K562 (cell line): ENCODE measurements at regions not wholly inside any gene's neighbourhood (a gene's known extent, or its start where the extent isn't known, plus 50 kb on each side); places are given as distances from the start of the nearest gene placed in this dataset.

Experiments
- CHD4 ChIP-seq: fragments of 200-600 bp; sonication (generic); IDR thresholded peaks from 3 replicates; pipeline ENCODE4 v1.6.1; 2012; ENCODE audit warnings: low read depth, mild to moderate bottlenecking, mixed read lengths, low read length, inconsistent platforms; ENCODE audit not compliant: insufficient read depth, insufficient replicate concordance, poor library complexity, severe bottlenecking
- CTCF ChIP-seq, 3 experiments: IDR thresholded peaks in 2 of 3; conservative IDR thresholded peaks in 1 of 3; 2 replicates each; pipeline ENCODE4 v1.5.1; 2011 to 2012; ENCODE audit warnings: low read length in 3 of 3, mild to moderate bottlenecking in 3 of 3, control low read depth in 2 of 3, improper control_type of control experiment in 1 of 3, inconsistent platforms in 1 of 3, low read depth in 1 of 3, mixed read lengths in 1 of 3, moderate library complexity in 1 of 3; ENCODE audit not compliant: insufficient read depth in 2 of 3
- E2F5 ChIP-seq: sonication (generic); formaldehyde crosslinking; IDR thresholded peaks from 2 replicates; pipeline ENCODE4 v1.8.0; 2022; ENCODE audit warnings: mild to moderate bottlenecking, missing genetic modification reagents
- E2F8 ChIP-seq: fragments of 450-650 bp; IDR thresholded peaks from 2 replicates; pipeline ENCODE4 v1.7.1; 2018; ENCODE audit warnings: mild to moderate bottlenecking, low read depth; ENCODE audit not compliant: partially characterized antibody
- EP300 ChIP-seq: IDR thresholded peaks from 2 replicates; pipeline ENCODE4 v1.6.1; 2012; ENCODE audit warnings: low read length, improper control_type of control experiment
- EP400 ChIP-seq: fragments of 450-650 bp; IDR thresholded peaks from 2 replicates; pipeline ENCODE4 v1.6.1; 2017; ENCODE audit warnings: antibody characterized with exemption, mild to moderate bottlenecking, moderate library complexity
- EZH2 ChIP-seq: IDR thresholded peaks from 2 replicates; pipeline ENCODE4 v1.6.1; 2012; ENCODE audit warnings: low read depth, mild to moderate bottlenecking, inconsistent platforms, low read length, borderline replicate concordance
- HNRNPL ChIP-seq: fragments of 200-400 bp; formaldehyde crosslinking; IDR thresholded peaks from 2 replicates; pipeline ENCODE4 v1.6.1; 2017; ENCODE audit warnings: low read depth, mild to moderate bottlenecking, low read length
- POLR2A ChIP-seq: fragments of 450-650 bp; conservative IDR thresholded peaks from 2 replicates; pipeline ENCODE4 v1.6.1; 2016
- SP2 ChIP-seq: IDR thresholded peaks from 2 replicates; pipeline ENCODE4 v1.6.1; 2011; ENCODE audit warnings: mild to moderate bottlenecking, low read depth, low read length, moderate library complexity; ENCODE audit not compliant: poor library complexity, severe bottlenecking; ENCODE audit errors: extremely low read depth
- TBL1XR1 ChIP-seq, 2 experiments: IDR thresholded peaks; 2 replicates each; pipeline ENCODE4 v1.6.1; 2012; ENCODE audit warnings: improper control_type of control experiment in 2 of 2, low read length in 2 of 2, mild to moderate bottlenecking in 1 of 2
- YBX1 ChIP-seq: fragments of 450-650 bp; IDR thresholded peaks from 2 replicates; pipeline ENCODE4 v1.7.1; 2016; ENCODE audit warnings: mild to moderate bottlenecking
- ZBED1 ChIP-seq: IDR thresholded peaks from 2 replicates; pipeline ENCODE4 v1.6.1; 2014
- ZNF398 ChIP-seq: fragments of 250-450 bp; sonication (Bioruptor Pico); IDR thresholded peaks from 2 replicates; pipeline ENCODE4 v1.8.0; 2021; ENCODE audit warnings: moderate library complexity, mild to moderate bottlenecking, inconsistent platforms

- no peak for TF ChIP-seq HNRNPL
- no peak for TF ChIP-seq CHD4
- TF ChIP-seq ZBED1 = no peak
- TF ChIP-seq ZNF398 (CRISPR knock-in tag) = no peak
- TF ChIP-seq CTCF (IDR thresholded peaks at IDR 0.05 in 2 of 3, conservative IDR thresholded peaks at IDR 0.05 in 1 of 3; ENCODE audit: insufficient read depth in 2 of 3, low read depth in 1 of 3, low read length in 3 of 3) = no peak
- TF ChIP-seq TBL1XR1 (IDR thresholded peaks at IDR 0.05; ENCODE audit: low read length in 2 of 2) = no peak
- no peak for TF ChIP-seq EZH2
- TF ChIP-seq POLR2A = no peak
- TF ChIP-seq YBX1 = no peak
- TF ChIP-seq EP400 = no peak
- no peak for TF ChIP-seq E2F8
- TF ChIP-seq SP2 = no peak
- no peak for TF ChIP-seq EP300
- no peak for TF ChIP-seq E2F5 (CRISPR knock-in tag)
Observed at GRCh38 chr4:120506536-120506935, 416.0 kb downstream of the PRDM5 start.
